NT2/D1 (cell line): ENCODE measurements at regions not wholly inside any gene's neighbourhood (a gene's known extent, or its start where the extent isn't known, plus 50 kb on each side); places are given as distances from the start of the nearest gene placed in this dataset.

Experiments
- YY1 ChIP-seq: IDR thresholded peaks from 2 replicates; pipeline ENCODE4 v1.6.1; 2011; ENCODE audit not compliant: insufficient read length, insufficient read depth
- ZNF274 ChIP-seq: IDR thresholded peaks from 2 replicates; pipeline ENCODE4 v1.6.1; 2011; ENCODE audit warnings: mild to moderate bottlenecking, low read depth, low read length

DNA sequence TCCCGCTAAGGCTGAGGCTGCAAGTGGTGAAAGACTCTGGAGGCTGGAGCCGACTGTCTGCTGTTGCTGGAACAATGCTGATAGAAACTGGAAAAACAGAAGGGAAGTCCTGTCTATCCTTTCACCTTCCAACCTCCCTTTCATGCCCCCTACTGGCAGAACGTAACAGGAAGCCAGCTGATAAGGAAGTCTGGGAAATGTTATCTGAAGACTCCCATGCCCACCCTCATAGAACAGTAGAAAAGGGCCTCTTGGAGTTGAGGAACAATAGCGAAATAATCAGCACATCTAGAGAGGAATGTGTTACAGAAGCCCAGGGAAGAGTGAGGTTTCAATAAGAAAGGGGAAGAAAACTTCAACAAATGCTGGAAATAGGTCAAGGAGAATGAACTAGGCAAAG lies 117.1 kb upstream of the DKK2 start:
- no peak for TF ChIP-seq ZNF274
- no peak for TF ChIP-seq YY1
